ENCODE measurements at regions not wholly inside any gene's neighbourhood (a gene's known extent, or its start where the extent isn't known, plus 50 kb on each side); places are given as distances from the start of the nearest gene placed in this dataset.

- no peak overlapping the region for H3K27ac ChIP-seq (ENCODE audit: low read depth, low read length, poor library complexity, severe bottlenecking)
- intact Hi-C loops (cut with micrococcal nuclease; ENCODE audit: unreplicated experiment) = no loop called here
- ChIA-PET POLR2A (ENCODE audit: low non-redundant PET) (no interaction called here), CTCF (no interaction called here)
- no peaks in the 10 kb centered on the region for H3K36me3 ChIP-seq (ENCODE audit: insufficient read depth, low read length, poor library complexity, severe bottlenecking)
- H3K27me3 ChIP-seq (replicated peaks; ENCODE audit: insufficient read depth, low read depth, low read length, poor library complexity) = peaks cover 6% of the 10 kb centered on the region
- TF ChIP-seq EZH2 (IDR thresholded peaks at IDR 0.05; ENCODE audit: borderline replicate concordance, low read depth, low read length, poor library complexity, severe bottlenecking) = no peak
- no peak for TF ChIP-seq CTCF (conservative IDR thresholded peaks at IDR 0.05; ENCODE audit: low read depth, low read length)
- H3K4me3 ChIP-seq (ENCODE audit: low read depth, low read length, poor library complexity, severe bottlenecking) = no peak overlapping the region
- BruUV-seq (replicated peaks) = no TSS peak
- peak; percentile 7 for DNase-seq (ENCODE audit: low spot score)
- no peaks in the 10 kb centered on the region for H3K4me1 ChIP-seq (ENCODE audit: insufficient read depth, low read length, poor library complexity, severe bottlenecking)
- no peaks in the 10 kb centered on the region for H3K9me3 ChIP-seq (ENCODE audit: low read depth, low read length, poor library complexity, severe bottlenecking)
Observed at GRCh38 chr4:185936650-185937376, 124.8 kb upstream of the SORBS2 start.

GRCh38 chr4:185938654-185939053 is 126.7 kb upstream of the SORBS2 start:
- Histone ChIP-seq H3K4me3 (ENCODE audit: low read depth, low read length, poor library complexity, severe bottlenecking) (no peak overlapping the region), H3K27me3 (replicated peaks; ENCODE audit: insufficient read depth, low read depth, low read length, poor library complexity) (peaks cover 6% of the 10 kb centered on the region), H3K27ac (ENCODE audit: low read depth, low read length, poor library complexity, severe bottlenecking) (no peak overlapping the region), H3K36me3 (ENCODE audit: insufficient read depth, low read length, poor library complexity, severe bottlenecking) (no peaks in the 10 kb centered on the region), H3K9me3 (ENCODE audit: low read depth, low read length, poor library complexity, severe bottlenecking) (no peaks in the 10 kb centered on the region), H3K4me1 (ENCODE audit: insufficient read depth, low read length, poor library complexity, severe bottlenecking) (no peaks in the 10 kb centered on the region)
- CTCF ChIA-PET = no interaction called here
- intact Hi-C loops (cut with micrococcal nuclease; ENCODE audit: unreplicated experiment) = no loop called here
- no TSS peak for BruUV-seq (replicated peaks)
- POLR2A ChIA-PET (ENCODE audit: low non-redundant PET) = no interaction called here
- no peak for DNase-seq (ENCODE audit: low spot score)
- TF ChIP-seq CTCF (conservative IDR thresholded peaks at IDR 0.05; ENCODE audit: low read depth, low read length) (no peak), EZH2 (IDR thresholded peaks at IDR 0.05; ENCODE audit: borderline replicate concordance, low read depth, low read length, poor library complexity, severe bottlenecking) (no peak)

- H3K4me3 ChIP-seq (ENCODE audit: low read depth, low read length, poor library complexity, severe bottlenecking) = no peak overlapping the region
- H3K27me3 ChIP-seq (replicated peaks; ENCODE audit: insufficient read depth, low read depth, low read length, poor library complexity) = no peaks in the 10 kb centered on the region
- DNase-seq (ENCODE audit: low spot score) = no peak
- H3K4me1 ChIP-seq (ENCODE audit: insufficient read depth, low read length, poor library complexity, severe bottlenecking) = no peaks in the 10 kb centered on the region
- H3K36me3 ChIP-seq (ENCODE audit: insufficient read depth, low read length, poor library complexity, severe bottlenecking) = no peaks in the 10 kb centered on the region
- intact Hi-C loops (cut with micrococcal nuclease; ENCODE audit: unreplicated experiment) = no loop called here
- no peaks in the 10 kb centered on the region for H3K9me3 ChIP-seq (ENCODE audit: low read depth, low read length, poor library complexity, severe bottlenecking)
- BruUV-seq (replicated peaks) = no TSS peak
- CTCF ChIA-PET = interaction anchor here (0.6 kb wide), 1 partner anchor 68 kb away, joined by 3 read pairs; no protein-coding TSS in a partner anchor
- TF ChIP-seq CTCF (conservative IDR thresholded peaks at IDR 0.05; ENCODE audit: low read depth, low read length) = no peak
- no peak for TF ChIP-seq EZH2 (IDR thresholded peaks at IDR 0.05; ENCODE audit: borderline replicate concordance, low read depth, low read length, poor library complexity, severe bottlenecking)
- H3K27ac ChIP-seq (ENCODE audit: low read depth, low read length, poor library complexity, severe bottlenecking) = no peak overlapping the region
- POLR2A ChIA-PET (ENCODE audit: low non-redundant PET) = no interaction called here
Observed at GRCh38 chr4:185941461-185941860, 127.5 kb upstream of the TLR3 start.

All from A673 (cell line).